NCI-H226 (cell line): ENCODE measurements at regions not wholly inside any gene's neighbourhood (a gene's known extent, or its start where the extent isn't known, plus 50 kb on each side); places are given as distances from the start of the nearest gene placed in this dataset.

Experiments
- DNase-seq: peaks from one replicate; pipeline ENCODE4 v3.0.0-alpha.2; 2015

DNA sequence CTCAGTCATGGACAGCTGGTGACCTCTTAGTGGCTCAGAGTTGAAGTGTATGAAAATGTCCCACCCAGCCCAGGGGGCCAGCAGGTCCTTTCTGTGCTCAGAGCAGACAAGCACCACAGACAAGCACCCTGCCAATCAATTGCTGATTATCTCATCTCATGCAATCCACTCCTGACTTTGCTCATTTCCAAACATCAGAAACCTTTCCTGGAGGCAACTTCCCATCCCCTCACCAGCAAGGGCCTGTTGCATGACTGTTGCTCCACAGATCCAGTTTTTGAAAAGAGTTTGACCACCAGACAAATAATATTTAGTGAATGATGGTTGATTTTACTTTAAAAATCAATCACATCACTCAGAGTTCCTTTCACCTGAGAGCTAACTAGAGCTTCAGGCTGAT, 397.3 kb upstream of the KLF4 start:
- no peak for DNase-seq

DNA sequence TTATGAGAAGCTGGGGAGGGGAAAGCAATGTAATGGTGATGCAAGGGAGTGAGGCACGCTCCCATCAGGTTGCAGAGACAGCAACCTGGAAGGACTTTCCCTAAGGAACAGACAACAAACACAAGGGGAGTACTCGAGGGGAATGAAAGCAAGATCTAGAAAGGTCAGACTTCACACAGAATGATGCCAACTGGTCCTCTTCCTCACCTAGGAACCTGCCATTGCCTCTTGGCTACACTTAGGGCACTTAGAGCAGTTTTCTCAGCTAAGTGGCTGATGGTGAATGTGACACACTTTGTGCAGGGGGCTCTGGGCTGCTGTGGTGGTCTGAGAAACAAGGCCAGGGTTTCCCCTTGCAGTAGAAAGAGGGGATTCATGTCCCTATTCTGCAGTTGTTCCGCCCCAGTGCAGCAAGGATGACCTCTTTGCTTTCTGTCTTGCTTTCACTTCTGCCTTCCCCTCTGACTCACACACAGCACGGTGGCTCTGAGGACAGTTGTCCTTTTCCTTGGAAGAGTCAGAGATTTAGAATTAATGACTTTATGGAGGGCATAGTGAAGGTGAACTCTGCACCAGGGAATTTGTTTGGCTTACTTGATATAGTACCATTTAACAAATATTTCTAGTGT, 394.0 kb upstream of the KLF4 start:
- DNase-seq = no peak

DNA sequence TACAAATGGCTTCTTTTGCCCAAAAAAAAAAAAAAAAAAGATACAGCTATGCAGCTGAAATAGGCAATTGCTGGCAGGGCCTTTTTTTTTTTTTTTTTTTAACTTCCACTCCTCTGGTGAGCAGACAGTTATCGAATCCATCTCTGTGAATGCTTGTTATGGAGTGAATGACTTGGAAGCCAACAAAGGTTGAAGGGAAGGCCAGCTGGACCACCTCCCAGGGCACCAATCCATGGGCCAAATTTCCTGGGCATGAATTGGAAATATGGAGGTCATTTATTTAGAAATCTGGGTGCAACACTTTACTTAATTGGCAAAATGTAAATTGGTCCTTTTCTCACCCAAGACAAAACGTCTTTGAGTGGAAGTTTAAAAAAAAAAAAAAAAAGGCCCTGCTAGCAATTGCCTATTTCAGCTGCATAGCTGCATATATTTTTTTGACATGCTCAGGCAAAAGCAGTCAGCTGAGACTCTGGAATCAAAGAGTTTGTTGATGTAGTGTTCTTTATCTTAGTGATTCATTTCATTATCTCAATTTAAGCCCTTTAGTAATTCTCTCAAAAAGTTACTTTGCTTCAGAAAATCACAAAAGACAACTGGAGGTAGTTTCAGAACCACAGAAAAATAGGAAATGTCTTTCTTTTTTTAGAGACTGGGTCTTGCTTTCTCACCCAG, 392.2 kb upstream of the KLF4 start:
- peak; percentile 22 for DNase-seq

DNA sequence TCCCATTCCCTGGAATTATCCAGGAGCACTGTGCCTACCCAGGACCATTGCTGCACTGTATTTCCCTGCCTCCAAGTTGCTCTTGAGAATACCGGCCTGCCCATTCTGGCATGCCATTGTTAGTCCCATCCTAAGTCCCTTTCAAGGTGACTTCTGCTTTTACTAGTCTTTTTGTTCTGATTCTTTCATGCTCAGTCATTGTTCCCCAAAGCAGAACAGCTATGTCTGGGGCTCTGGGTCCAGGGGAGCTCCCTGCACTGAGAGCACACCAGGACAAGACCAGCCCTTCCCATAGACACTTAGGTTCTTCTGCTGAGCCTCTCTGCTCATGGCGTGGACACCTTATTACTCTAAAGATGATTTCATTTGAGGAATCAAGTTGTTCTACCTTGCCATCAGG, 388.9 kb upstream of the KLF4 start:
- no peak for DNase-seq

DNA sequence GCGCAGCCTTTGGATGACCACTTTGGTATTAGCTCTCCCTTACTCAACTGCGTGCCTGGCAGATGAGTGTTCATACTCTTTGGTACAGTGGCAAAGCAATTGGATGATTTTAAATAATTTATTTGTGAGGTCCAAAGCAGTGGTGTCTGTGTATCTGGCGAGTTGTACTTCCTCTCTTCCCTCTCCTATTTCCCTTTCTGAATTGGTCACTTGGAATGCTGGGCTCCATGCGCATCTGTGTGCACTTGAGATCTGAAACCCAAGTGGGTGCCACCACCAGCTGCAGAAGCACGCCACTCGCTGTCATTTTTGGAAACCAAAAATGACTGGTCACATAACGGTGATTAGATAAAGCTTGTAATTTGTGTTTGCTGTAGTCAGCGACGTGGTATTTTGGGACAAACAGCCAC, 386.0 kb upstream of the KLF4 start:
- no peak for DNase-seq

DNA sequence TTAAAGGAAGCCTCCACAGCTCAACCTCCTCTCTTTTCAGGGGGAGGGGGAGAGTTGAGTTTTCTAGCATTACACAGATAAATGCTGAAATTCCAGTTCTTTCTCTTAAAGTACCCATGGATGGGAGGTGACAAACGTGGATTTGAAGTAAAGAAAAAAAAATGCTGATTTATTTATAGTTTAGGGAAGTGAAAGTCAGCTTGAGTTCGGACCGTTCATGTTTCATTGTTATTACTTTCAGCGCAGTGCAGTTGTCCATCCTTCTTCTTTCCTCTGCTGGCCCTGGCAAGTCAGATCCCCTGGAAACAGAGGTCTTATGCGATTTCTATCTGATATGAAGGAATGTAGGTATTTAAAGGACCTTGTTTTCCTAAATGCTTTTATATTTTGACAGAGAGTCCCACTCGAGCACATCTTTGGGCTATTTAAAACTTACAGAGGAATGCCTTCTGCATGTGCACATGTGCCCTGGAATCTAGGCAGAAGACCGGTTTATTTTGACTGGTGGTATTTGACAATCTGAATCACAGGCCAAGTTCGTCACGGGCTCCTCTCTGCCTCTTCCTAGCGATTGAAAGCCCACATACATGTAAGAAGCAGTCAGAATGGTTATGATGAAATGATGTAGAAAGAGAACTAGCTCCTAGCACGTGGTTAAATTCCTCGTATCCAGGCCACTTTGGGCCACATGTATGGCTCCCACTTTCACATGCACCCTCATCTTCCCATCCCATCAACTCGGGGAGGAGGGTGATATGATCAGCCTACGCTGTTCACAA, 385.2 kb upstream of the KLF4 start:
- no peak for DNase-seq

GRCh38 chr9:107874137-107874536, 384.6 kb upstream of the KLF4 start:
- no peak for DNase-seq

DNA sequence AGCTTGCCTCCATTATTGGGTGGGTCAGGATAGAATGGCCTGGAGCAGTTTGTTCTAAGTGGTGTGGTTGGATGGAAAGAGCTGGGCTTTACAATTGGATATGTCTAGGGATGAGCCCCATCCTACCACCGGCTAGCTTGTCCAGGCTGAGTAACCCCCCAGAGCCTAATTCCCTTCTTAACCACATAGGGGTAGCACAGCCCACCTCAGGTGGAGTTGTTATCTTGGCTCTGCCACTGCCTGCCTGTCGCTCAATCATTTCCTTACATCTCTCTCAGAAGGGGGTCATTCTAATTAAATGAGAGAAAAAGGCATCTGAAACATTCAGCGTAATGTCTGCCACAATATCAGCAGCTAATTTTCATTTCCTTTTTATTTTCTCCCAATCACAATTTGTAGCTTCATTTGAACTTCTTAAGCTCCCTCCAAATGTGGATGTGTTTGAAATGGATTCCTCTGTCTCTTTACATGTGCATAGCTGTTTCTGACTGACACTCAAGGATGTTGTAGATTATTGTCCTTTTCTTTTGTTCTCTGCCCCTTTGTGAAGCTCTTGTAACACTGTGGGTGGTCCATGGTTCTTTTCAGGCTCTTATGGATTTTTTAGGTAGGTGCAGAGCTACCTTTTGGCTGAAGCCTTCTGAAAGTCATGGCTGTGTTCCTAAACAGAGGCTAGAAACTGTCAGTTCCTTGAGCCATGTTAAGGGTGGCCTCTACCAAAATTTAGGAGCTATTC, 383.1 kb upstream of the KLF4 start:
- DNase-seq = no peak

- peak; percentile 19 for DNase-seq
These were observed 381.5 kb upstream of the KLF4 start for GRCh38 chr9:107870927-107871680.

DNA sequence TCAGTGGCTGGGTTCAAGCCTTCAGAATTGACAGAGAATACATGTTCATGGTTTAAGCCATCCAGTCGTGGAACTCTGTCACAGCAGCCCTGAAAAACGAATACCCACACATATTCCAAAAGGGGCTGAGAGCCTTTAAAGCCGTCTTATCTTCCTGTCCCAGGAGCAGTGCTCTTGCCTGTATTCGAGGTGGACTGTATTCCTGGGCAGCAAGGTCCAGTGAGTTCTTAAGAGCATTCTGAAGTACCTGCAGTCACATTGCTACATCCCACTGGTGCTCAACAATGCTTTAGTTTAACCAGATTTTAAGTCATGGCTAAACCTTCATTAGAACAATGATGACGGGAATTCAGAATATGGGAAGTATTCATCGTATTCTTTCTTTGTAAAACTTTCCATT, 380.7 kb upstream of the KLF4 start:
- no peak for DNase-seq

DNA sequence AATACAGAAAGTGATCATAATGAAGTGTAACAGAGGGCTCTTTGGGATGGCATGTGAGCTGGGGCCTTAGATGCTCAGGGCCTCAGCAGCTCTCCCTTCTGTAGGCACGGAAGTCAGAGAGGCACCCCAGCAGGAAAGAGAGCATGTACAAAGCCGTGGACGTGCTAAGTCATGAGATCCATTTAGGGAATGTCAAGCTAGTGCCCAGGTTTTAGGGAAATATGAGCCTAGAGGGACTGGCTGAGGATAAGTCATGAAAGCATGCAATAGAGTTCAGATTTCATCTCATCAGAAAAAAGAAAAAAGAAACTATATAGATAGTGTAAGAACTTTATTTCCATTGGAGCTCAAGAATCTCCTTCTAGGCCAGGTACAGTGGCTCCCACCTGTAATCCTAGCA, 379.5 kb upstream of the KLF4 start:
- no peak for DNase-seq

GRCh38 chr9:107868186-107868585, 378.6 kb upstream of the KLF4 start:
- DNase-seq = no peak

GRCh38 chr9:107867738-107868137, 378.2 kb upstream of the KLF4 start:
- DNase-seq = no peak

DNA sequence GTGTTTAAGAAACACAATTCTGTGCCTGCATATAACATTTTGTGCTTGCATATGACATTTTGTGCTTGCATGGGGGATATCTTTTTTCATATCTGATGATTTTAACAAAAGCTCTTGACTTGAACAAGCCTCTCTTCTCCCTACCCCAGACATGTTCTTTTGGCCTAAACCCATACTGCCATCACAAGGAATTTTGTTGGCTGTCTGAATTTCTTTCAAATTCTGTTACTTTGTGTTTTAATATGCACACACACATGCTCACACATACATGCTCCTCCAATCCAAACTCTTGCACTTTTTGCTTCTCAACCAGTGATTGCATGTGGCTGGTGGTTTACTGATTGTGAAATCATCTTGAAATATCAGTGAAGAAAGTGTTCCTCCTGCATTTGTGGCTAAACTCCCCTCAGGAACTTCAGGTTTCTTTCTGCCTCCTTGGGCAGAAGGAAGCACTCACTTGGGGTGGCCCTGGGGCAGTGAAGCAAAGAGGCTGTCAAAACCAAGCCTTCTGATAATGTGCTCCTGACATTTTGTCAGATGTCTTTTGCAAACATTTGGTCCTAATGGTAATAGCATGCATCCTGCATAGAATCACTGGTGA, 377.2 kb upstream of the KLF4 start:
- DNase-seq = peak; percentile 39

DNA sequence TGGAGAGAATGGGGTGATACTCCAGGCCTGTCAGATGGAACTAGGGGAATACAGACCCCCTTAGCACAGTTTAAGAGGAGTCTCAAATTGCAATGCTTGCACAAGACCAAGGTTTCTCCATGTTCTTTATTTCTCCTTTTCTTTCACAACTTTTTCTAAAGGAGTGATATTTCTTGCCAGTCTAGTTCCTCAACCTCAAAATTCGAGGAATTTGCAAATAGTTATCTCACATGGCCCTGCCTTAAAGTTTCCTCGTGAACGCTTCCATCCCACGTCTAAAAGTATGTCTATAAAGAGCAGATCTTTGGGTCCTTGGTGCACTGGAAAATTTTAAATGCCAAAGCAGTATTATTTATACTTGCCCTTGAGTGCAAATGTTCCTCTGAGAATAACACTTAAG, 373.8 kb upstream of the KLF4 start:
- no peak for DNase-seq

GRCh38 chr9:107862881-107863280, 373.3 kb upstream of the KLF4 start:
- DNase-seq = no peak

DNA sequence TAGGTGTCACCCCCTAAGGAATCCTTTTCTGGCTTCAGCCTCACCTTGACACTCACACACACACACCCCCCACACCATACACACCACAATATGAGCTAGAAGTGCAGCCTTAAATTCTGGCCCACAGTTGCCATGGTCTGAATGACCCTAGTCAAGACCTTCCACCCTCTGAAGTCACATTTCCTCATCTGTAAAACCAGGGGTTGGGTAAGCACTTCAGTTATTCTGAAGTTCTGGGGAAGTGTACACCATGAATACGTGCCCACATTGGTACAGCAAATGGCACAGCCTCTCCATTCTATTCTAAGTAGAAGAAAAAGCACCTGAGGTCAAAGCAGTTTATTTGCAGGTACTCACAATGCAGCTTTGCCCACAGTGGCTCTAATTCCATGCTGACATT, 372.8 kb upstream of the KLF4 start:
- DNase-seq = no peak

DNA sequence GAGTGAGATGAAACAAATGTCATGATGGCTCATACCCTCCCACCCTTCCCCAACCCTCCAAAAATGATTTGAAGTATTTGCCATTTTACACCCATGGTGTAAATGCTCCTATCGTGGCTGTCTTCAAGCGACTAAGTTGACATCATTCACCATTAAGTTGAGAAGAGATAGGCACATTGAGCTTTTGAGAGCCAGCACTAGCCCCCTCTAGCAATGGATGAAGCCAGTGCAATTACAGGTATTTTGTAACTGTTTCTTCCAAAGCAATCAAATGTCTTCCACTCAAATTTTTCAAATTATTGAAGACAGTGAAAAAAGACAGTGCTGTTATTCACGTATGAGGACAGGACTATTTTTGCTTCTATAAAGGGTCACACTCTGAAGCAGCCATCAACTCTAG, 371.5 kb upstream of the KLF4 start:
- no peak for DNase-seq

DNA sequence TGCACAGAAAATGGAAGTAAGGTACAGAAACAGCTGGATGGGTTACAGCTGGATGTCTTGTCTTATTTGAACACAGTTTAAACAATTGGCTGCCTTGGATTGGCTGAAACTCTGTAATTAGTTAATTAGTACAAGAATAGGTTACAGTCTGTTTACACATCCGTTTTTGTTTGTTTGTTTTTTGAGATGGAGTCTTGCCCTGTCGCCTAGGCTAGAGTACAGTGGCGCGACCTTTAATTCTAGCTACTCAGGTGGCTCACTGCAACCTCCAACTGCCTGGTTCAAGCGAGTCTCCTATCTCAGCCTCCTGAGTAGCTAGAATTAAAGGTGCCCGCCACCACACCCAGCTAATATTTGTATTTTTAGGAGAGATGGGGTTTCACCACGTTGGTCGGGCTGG, 368.7 kb upstream of the KLF4 start:
- DNase-seq = no peak

DNA sequence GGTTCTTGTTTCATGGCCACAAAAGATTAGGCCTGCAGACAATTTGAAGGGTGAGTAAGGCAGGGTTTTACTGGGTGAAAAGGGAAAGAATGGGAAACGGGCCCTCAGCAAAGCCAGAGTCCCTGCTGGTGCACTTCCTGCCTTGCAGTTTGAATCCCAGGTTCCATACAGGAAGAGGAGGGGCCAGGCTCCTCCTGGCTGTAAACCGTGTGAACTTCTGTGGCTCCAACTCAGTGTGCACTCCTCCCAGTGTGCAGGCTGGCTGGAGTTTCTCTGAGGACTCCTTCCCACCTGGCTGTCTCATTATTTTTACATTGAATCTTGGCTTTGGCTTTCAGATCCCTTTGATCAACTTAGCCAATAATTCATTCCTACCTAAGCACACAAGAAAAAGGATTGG, 367.1 kb upstream of the KLF4 start:
- no peak for DNase-seq

DNA sequence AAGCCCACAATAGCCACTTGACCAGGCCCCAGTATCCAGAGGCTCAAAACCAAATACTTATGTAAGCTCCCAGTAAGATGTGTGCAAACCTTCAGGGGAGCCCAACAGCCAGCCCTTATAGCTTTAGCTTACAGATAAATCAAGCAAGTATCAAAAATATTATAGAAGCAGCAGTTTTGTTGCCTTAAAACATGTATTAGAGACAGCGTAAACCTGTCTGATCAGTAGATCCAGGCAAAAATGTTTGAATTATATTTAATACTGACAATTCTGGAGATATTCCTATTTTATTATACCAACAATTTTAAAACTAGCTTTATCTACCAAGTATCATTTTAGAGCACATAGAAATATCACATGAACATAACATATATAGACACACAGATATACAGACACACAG, 365.6 kb upstream of the KLF4 start:
- no peak for DNase-seq

DNA sequence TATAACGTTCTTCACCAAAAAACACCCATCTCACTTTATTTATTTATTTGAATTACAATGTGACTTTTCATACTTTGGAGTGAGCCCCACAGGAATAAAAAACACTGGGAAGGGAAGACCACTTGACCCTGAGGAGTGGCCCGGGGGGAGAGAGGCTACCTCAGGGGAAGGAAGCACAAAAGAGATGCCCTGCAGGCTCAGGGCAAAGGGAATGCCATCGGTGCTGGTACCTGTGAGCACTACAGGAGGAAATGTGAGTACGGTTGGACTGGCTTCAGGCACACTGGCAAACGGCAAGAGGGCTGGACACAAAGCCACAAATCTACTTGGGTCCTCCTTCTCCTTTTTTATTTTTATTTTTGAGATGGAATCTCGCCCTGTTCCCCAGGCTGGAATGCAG, 363.9 kb upstream of the KLF4 start:
- no peak for DNase-seq
